WI38 (cell line): ENCODE measurements at regions not wholly inside any gene's neighbourhood (a gene's known extent, or its start where the extent isn't known, plus 50 kb on each side); places are given as distances from the start of the nearest gene placed in this dataset.

Experiments
- H3K4me3 ChIP-seq: 2 replicates; pipeline ENCODE4 v1.5.1; 2011; ENCODE audit warnings: low read depth, mild to moderate bottlenecking, control low read depth, low read length
- TF ChIP-seq, protein P1 (sequence below): IDR thresholded peaks from 2 replicates; pipeline ENCODE4 v1.5.1; 2012; ENCODE audit warnings: low read depth, mild to moderate bottlenecking, control low read depth, low read length

DNA sequence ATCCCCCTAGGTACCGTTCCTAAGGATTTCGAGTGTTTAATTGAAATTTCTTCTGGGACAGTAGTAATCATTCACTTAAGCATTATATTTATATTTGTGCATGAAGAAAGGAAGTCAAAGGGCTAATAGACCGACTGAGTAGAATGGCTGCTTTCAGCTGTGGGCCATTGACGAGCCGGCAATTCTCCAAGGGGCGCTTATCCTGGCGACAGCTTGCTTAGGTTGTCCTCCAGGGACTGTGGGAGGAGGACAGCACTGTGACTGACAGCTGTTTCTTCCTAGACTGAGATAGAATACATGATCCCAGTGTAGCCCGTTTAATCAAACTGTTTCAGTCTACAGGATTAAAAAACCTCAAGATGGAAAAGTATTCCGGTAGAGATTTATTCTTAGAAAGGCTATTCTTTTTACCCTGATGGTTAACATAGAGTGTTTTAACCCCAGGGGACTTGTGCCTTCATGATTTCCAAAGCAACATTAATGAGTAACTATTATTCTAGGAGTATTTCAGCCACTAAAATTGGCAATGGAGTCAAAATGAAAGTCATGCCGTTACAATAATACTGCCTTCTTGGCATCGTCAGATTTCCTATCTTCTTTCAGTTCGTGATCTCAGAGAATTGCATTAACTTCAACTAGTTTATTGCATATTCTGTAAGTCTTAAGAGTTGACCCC lies 943.1 kb upstream of the WWC1 start:
- H3K4me3 ChIP-seq: no peak overlapping the region
- TF ChIP-seq, protein P1, sequence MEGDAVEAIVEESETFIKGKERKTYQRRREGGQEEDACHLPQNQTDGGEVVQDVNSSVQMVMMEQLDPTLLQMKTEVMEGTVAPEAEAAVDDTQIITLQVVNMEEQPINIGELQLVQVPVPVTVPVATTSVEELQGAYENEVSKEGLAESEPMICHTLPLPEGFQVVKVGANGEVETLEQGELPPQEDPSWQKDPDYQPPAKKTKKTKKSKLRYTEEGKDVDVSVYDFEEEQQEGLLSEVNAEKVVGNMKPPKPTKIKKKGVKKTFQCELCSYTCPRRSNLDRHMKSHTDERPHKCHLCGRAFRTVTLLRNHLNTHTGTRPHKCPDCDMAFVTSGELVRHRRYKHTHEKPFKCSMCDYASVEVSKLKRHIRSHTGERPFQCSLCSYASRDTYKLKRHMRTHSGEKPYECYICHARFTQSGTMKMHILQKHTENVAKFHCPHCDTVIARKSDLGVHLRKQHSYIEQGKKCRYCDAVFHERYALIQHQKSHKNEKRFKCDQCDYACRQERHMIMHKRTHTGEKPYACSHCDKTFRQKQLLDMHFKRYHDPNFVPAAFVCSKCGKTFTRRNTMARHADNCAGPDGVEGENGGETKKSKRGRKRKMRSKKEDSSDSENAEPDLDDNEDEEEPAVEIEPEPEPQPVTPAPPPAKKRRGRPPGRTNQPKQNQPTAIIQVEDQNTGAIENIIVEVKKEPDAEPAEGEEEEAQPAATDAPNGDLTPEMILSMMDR: no peak

GRCh38 chr5:167348980-167349379 lies 942.5 kb upstream of the WWC1 start:
- no peak overlapping the region for H3K4me3 ChIP-seq
- TF ChIP-seq, protein P1: no peak

- TF ChIP-seq, protein P1: no peak
These were observed 940.1 kb upstream of the WWC1 start for GRCh38 chr5:167351316-167351715.

GRCh38 chr5:167352801-167353200 lies 938.6 kb upstream of the WWC1 start:
- TF ChIP-seq, protein P1: no peak

More at GRCh38 chr5:167351316-167351715, 940.1 kb upstream of the WWC1 start:
- H3K4me3 ChIP-seq: no peak overlapping the region

DNA sequence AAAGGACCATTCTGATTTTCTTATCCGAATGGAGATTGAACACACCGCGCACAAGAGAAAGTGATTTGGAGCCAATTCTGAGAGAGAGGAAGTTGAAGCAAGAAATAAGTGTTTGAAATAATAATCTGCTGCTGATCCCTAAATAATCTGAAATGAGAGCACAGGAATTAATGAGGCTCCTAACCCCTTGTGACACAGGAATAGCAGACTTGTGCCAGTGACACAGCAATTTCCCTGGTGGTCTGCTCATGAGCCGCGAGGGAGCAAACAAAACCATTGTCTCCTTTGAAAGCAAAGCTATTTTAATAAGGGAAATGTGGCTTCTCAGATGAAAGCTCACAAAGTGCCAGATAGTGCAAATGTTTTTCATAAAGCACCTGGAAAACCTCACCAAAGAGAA lies 936.1 kb upstream of the WWC1 start:
- H3K4me3 ChIP-seq: no peak overlapping the region
- TF ChIP-seq, protein P1: no peak

More at GRCh38 chr5:167352801-167353200, 938.6 kb upstream of the WWC1 start:
- no peak overlapping the region for H3K4me3 ChIP-seq

- H3K4me3 ChIP-seq: no peak overlapping the region
- TF ChIP-seq, protein P1: no peak
These were observed 935.1 kb upstream of the WWC1 start for GRCh38 chr5:167356374-167356773.

DNA sequence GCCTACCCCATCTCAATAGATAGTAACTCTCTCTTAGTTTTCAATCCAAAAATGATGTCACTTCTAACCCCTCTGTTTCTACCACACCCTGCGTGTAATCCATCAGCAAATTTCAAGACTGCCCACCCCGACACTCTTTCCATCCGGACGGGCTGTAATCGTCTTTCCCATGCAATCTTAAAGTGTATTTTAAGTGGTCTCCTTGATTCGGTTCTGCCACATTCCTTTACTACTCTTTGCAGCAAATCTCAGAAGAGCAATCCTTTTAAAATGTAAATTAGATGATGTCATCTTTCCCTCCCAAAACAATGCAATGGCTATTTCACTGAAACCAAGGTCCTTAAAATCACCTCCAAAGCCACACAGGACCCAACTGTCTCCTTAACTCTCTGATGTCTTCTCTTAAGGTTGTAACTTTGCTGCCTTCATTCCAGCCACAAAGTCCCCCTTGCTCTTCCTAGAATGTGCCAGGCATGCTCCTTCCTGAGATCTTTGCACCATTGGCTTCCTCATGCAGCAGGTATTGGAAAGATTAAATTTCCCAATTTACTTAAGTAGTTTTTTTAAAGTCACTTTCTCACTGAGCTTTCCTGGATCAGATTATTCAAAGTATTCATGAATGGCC lies 932.5 kb upstream of the WWC1 start:
- TF ChIP-seq, protein P1: no peak
- no peak overlapping the region for H3K4me3 ChIP-seq
